HCT116 (cell line): ENCODE measurements at regions not wholly inside any gene's neighbourhood (a gene's known extent, or its start where the extent isn't known, plus 50 kb on each side); places are given as distances from the start of the nearest gene placed in this dataset.

Experiments
- EZH2 ChIP-seq: fragments of 200-600 bp; sonication (generic); IDR thresholded peaks from 2 replicates; pipeline ENCODE4 v1.6.1; 2017; ENCODE audit warnings: antibody characterized with exemption, mixed run types
- POLR2A ChIP-seq: IDR thresholded peaks from 2 replicates; pipeline ENCODE4 v1.7.0; 2011; ENCODE audit warnings: borderline replicate concordance; ENCODE audit not compliant: insufficient read depth, insufficient read length; ENCODE audit errors: extremely low read depth

GRCh38 chr4:57605376-57605775, 495.2 kb upstream of the IGFBP7 start:
- TF ChIP-seq POLR2A: no peak
- no peak for TF ChIP-seq EZH2
